Dedifferentiated amniotic fluid mesenchymal stem cell (primary cell): ENCODE measurements at regions not wholly inside any gene's neighbourhood (a gene's known extent, or its start where the extent isn't known, plus 50 kb on each side); places are given as distances from the start of the nearest gene placed in this dataset.

ENCODE experiments used
- DNase-seq: peaks from one replicate; pipeline ENCODE4 v3.0.0-alpha.2; 2016; ENCODE audit errors: extremely low spot score

GRCh38 chr22:47564158-47564450 is 801.7 kb downstream of the TBC1D22A start:
- no peak for DNase-seq

DNA sequence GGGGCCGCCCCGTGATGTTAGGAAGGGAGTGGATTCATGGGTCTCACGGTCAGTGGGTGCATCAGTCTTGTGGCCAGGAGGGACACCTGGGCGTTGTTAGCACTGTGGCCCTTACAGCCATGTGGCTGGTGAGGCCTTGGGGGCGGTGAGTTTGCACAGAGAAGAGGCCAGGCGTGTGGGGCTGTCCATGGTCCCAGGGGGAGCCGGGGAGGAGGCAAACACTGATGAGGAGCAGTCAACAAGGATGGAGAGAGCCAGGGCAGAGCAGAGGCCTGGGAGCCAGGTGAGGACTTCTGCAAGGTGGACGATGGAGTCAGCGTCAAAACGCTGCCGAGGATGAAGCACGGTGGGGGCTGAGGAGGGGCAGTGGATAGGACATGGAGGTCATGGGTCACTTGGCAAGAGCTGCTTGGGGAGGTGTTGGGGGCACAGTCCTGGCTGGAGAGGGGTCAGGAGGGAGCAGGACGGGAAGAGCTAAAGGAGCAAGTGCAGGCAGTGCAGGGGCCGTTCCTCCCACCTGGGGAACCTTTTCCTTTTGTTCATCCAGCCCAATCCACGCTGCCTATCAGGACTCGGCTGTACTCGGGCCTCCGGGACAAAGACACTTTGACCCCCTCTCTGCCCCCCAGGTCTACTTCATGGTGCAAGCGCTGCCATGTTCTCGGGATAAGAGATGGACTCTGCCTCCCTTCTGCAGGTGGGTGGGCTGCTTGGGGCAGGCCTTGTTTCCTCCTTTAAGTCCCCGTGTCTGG is 801.1 kb downstream of the TBC1D22A start:
- no peak for DNase-seq

DNA sequence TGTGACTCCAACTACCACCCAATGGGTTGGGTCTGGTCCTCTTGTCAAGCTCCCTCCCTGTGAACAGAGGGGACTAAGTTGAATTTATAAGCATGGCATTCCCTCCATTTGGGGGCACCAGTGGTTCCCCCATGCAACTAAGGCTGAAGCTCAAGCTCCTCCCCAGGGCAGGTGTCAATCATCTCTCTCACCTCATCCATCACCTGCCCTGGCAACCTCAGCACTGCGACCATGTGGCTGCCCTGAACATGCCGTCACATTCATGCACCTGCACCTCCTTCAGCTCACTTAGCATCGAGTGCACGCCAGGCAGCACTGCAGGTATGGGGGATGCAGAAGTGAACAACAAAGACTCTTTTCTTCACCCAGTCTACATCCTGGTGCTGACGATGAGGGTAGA is 799.3 kb downstream of the TBC1D22A start:
- no peak for DNase-seq

- no peak for DNase-seq
These were observed 798.7 kb downstream of the TBC1D22A start for GRCh38 chr22:47561115-47561675.

DNA sequence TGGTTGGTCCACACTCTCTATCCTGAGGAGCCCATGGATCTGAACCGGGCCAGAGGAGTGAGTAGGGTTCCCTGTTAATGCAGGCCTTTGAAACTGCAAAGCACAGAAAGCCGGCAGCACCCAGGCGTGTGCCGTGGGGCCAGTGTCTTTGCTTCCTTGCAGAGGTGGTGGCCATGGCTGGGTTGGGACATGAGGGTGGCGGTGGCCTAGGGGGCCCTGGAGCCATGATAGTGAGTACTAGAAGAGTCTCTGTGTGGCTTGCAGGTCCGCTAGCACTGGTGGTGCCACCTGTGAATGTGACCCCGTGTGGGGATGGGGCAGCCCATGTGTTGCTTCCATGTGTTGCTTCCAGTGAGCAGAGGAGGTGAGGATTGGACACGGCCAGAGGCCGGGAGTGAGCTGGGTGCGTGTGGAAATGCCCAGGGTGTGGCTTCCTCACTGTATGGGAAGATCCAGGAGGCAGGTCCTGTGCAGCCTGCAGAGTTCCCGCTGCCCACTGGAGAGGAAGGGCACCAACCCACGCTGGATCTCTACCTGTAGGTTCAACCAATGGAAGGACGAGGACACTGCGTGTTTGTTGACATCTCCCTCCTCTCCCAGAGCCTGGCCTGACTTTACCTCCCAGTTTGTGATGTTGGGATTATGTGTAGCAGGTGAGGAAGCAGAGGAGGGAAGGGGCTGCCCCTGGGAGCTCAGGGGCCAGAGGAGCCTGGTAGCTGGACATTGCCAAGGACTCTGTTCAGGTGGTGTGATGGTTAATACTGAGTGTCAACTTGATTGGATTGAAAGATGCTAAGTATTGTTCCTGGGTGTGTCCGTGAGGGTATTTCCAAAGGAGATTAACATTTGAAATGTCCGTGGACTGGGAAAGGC is 796.6 kb downstream of the TBC1D22A start:
- no peak for DNase-seq

- DNase-seq: no peak
These were observed 794.0 kb downstream of the TBC1D22A start for GRCh38 chr22:47556473-47556872.

DNA sequence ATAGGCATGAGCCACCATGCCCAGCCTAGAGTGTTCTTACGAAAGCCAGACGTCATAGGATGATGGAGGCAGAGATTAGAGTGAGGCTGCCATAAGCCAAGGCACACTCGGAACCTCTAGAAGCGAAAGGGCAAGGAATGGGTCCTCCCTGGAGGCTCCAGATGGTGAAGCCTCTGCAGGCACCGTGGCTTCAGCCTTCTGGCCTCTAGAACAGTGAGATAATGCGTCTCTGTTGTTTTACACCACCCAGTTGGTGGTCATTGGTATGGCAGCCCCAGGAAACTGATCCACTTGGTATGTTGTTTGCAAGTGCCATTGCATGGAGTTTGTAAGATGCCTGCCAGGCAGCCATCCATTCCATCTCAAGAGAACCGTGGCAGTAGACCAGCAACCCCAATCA is 791.0 kb downstream of the TBC1D22A start:
- DNase-seq: no peak

- no peak for DNase-seq
These were observed 790.2 kb downstream of the TBC1D22A start for GRCh38 chr22:47552541-47553205.

GRCh38 chr22:47552024-47552423 is 789.6 kb downstream of the TBC1D22A start:
- no peak for DNase-seq

DNA sequence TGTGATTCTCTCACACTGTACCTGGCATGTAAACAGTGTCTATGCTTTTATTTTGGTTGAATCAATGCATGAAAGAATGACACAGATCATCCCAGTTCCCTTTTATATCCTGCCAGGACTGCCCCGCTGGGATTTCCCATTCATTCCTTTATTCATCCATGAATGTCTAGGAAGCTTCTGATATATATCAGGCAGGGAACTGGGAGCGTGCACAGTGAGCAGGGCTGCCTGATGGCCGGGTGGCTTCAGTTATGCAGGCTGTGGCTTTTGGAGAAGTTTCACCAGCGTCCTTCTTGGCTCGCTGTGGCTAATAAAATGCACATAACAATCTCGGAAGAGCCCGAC is 789.0 kb downstream of the TBC1D22A start:
- no peak for DNase-seq

- DNase-seq: no peak
These were observed 788.3 kb downstream of the TBC1D22A start for GRCh38 chr22:47550524-47551430.

GRCh38 chr22:47549741-47550340 is 787.4 kb downstream of the TBC1D22A start:
- no peak for DNase-seq

- DNase-seq: no peak
These were observed 786.7 kb downstream of the TBC1D22A start for GRCh38 chr22:47548953-47549740.

GRCh38 chr22:47547881-47548650 is 785.6 kb downstream of the TBC1D22A start:
- no peak for DNase-seq

- DNase-seq: no peak
These were observed 784.8 kb downstream of the TBC1D22A start for GRCh38 chr22:47547239-47547661.

DNA sequence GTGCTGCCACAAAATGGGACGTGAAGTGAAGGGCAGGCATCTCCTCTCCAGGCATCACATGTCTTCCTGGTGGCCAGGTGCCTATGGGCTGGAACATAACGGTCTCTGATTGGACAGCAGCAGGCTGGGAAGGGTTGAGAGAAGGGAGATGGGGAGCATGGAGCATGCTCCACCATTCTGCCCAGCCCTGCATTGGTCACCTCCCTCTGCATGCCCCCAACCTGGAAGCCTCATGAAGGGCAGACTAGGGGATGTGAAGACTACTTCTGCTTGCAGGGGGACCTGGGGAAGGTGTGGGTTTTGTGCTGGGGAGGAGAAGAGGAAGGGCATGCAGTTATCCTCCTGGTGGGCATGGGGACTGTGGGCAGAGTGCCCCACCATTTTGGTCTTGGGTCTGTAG is 782.2 kb downstream of the TBC1D22A start:
- no peak for DNase-seq

- no peak for DNase-seq
These were observed 781.0 kb downstream of the TBC1D22A start for GRCh38 chr22:47543447-47543846.

DNA sequence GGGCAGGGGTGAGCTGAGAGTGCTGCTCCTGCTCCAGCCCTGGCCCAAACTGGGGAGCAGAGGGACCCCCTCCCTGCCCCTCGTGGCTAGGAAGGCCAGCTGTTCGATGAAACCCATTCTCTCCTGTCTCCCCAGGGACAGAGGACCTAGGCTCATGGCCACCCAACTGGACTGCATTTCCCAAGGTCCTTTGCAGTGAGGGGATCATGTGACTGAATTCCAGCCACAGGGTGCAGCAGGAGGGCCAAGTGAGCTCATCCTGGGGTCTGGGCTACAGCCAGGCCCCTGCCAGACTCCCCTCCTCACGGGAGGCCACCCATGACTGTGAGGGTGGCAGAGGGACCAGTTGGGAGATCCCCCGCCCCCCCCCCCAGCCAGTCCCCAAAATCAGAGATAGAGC is 777.6 kb downstream of the TBC1D22A start:
- no peak for DNase-seq

DNA sequence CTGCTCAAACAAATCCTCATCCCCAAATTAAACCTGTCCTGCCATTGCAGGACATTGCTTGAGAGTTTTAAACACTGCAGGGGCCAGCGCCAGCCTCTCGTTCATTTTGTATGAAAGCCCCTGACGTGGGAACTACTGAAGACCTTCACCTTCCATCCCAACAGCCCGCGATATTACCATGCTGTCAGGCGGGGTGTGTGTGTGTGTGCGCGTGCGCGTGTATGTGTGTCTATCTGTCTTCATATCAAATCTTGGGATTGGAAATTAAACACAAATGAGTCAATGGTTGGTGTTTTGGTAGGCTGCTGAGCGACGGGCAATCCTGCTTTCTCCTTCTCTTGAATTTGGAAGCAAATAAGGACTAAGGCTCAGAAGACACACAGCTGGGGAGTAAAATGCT is 776.9 kb downstream of the TBC1D22A start:
- no peak for DNase-seq
